ENCODE measurements at regions not wholly inside any gene's neighbourhood (a gene's known extent, or its start where the extent isn't known, plus 50 kb on each side); places are given as distances from the start of the nearest gene placed in this dataset.

DNA sequence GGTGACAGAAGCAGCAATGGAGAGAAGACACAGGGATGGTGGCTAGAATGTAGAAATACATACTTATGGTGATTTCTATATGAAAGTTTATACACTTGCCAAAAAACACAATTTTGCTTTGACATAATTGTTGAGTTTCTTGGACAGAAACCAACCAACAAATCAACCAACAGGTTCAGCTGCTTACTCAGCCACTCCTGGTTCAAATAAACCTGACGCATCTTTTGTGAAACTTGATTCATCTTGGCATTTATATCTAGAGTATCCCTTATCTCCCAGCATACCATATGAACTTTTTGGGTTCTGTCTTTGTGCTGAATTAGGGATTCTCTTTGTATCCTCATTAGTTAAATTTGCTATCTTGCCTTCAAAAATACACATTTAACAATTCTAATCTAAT, 54.1 kb upstream of the ERBB4 start:
- TF ChIP-seq POLR2A (IDR thresholded peaks at IDR 0.05) (no peak), POLR2AphosphoS5 (IDR thresholded peaks at IDR 0.05) (no peak)
- TF ChIP-seq, protein P1, sequence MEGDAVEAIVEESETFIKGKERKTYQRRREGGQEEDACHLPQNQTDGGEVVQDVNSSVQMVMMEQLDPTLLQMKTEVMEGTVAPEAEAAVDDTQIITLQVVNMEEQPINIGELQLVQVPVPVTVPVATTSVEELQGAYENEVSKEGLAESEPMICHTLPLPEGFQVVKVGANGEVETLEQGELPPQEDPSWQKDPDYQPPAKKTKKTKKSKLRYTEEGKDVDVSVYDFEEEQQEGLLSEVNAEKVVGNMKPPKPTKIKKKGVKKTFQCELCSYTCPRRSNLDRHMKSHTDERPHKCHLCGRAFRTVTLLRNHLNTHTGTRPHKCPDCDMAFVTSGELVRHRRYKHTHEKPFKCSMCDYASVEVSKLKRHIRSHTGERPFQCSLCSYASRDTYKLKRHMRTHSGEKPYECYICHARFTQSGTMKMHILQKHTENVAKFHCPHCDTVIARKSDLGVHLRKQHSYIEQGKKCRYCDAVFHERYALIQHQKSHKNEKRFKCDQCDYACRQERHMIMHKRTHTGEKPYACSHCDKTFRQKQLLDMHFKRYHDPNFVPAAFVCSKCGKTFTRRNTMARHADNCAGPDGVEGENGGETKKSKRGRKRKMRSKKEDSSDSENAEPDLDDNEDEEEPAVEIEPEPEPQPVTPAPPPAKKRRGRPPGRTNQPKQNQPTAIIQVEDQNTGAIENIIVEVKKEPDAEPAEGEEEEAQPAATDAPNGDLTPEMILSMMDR (IDR thresholded peaks at IDR 0.05), result no peak

Measured in prostate gland (tissue), 2 donors.